Caco-2 (cell line): ENCODE measurements at regions not wholly inside any gene's neighbourhood (a gene's known extent, or its start where the extent isn't known, plus 50 kb on each side); places are given as distances from the start of the nearest gene placed in this dataset.

Source experiments
- BruUV-seq: library from RNA; stranded (reverse); fragments of 400-500 nt; replicated peaks from 2 replicates; lab custom pipeline; 2021; lab: Mats Ljungman, UMichigan
- CTCF ChIA-PET: fragments of 300-600 bp; sonication (Branson Sonifier 250); formaldehyde crosslinking; loops from one replicate; lab custom pipeline; 2022; ENCODE audit warnings: antibody characterized with exemption; lab: Charles Lee
- POLR2A ChIA-PET: fragments of 300-600 bp; sonication (Branson Sonifier 250); formaldehyde crosslinking; loops from one replicate; lab custom pipeline; 2022; ENCODE audit warnings: antibody characterized with exemption; lab: Charles Lee
- DNase-seq, 2 experiments: peaks; one replicate each; pipeline versions ENCODE4 v3.0.0 to v3.0.0-alpha.2; 2020 to 2022
- H3K27me3 ChIP-seq: replicated peaks from 2 replicates; pipeline ENCODE4 v1.6.0; 2011; ENCODE audit warnings: low read length; ENCODE audit not compliant: control insufficient read depth, insufficient read depth
- H3K36me3 ChIP-seq: 2 replicates; pipeline ENCODE4 v1.5.1; 2011; ENCODE audit warnings: low read length; ENCODE audit not compliant: control insufficient read depth, insufficient read depth
- H3K4me1 ChIP-seq: fragments of 250-450 bp; sonication (Bioruptor Pico); 2 replicates; pipeline ENCODE4 v1.5.1; 2020; ENCODE audit warnings: mild to moderate bottlenecking
- H3K4me3 ChIP-seq: 2 replicates; pipeline ENCODE4 v1.5.1; 2011; ENCODE audit warnings: low read depth, mild to moderate bottlenecking, control low read depth, low read length
- H3K9me3 ChIP-seq: fragments of 250-450 bp; sonication (Bioruptor Pico); 2 replicates; pipeline ENCODE4 v1.5.1; 2020; ENCODE audit warnings: mild to moderate bottlenecking, moderate library complexity
- H3K27ac Mint-ChIP-seq: one replicate; pipeline ENCODE4 v1.8.0; 2022; ENCODE audit warnings: mixed read lengths; ENCODE audit not compliant: unreplicated experiment
- H3K27me3 Mint-ChIP-seq: one replicate; pipeline ENCODE4 v1.8.0; 2022; ENCODE audit warnings: mixed read lengths; ENCODE audit not compliant: insufficient read depth, unreplicated experiment
- H3K36me3 Mint-ChIP-seq: one replicate; pipeline ENCODE4 v1.8.0; 2022; ENCODE audit warnings: mild to moderate bottlenecking, mixed read lengths; ENCODE audit not compliant: insufficient read depth, unreplicated experiment
- H3K4me1 Mint-ChIP-seq: one replicate; pipeline ENCODE4 v1.8.0; 2022; ENCODE audit warnings: low read depth, mixed read lengths; ENCODE audit not compliant: unreplicated experiment
- H3K4me3 Mint-ChIP-seq: one replicate; pipeline ENCODE4 v1.8.0; 2022; ENCODE audit warnings: mild to moderate bottlenecking, moderate library complexity, mixed read lengths; ENCODE audit not compliant: unreplicated experiment
- H3K9me3 Mint-ChIP-seq: one replicate; pipeline ENCODE4 v1.8.0; 2022; ENCODE audit warnings: mixed read lengths; ENCODE audit not compliant: unreplicated experiment
- CTCF ChIP-seq, 2 experiments: fragments of 200-600 bp in 1 of 2; IDR thresholded peaks; 1 replicate in 1 of 2; 2 replicates in 1 of 2; pipeline versions ENCODE4 v1.5.1 to v1.8.0; 2011 to 2022; ENCODE audit warnings: antibody characterized with exemption in 1 of 2, control low read depth in 1 of 2, inconsistent platforms in 1 of 2, low read depth in 1 of 2, low read length in 1 of 2, mild to moderate bottlenecking in 1 of 2, moderate library complexity in 1 of 2; ENCODE audit not compliant: insufficient read depth in 1 of 2, severe bottlenecking in 1 of 2, unreplicated experiment in 1 of 2
- intact Hi-C: fragments of 100-400 bp; cut with micrococcal nuclease; formaldehyde crosslinking; loops from one replicate; pipeline ENCODE4 v1.10.0; 2022; ENCODE audit not compliant: unreplicated experiment

DNA sequence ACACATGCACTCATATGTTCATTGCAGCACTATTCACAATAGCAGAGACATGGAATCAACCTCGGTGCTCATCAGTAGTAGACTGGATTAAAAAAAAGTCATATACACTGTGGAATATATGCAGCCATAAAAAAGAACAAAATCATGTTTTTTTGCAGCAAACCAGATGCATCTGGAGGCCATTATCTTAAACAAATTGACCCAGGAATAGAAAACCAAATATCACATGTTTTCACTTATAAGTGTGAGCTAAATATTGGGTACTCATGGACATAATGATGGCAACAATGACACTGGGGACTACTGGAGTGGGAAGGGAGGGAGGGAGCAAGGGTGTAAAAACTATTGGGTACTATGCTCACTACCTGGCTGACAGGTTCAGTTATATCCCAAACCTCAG is 792.6 kb downstream of the EPHA4 start:
- BruUV-seq = no TSS peak

DNA sequence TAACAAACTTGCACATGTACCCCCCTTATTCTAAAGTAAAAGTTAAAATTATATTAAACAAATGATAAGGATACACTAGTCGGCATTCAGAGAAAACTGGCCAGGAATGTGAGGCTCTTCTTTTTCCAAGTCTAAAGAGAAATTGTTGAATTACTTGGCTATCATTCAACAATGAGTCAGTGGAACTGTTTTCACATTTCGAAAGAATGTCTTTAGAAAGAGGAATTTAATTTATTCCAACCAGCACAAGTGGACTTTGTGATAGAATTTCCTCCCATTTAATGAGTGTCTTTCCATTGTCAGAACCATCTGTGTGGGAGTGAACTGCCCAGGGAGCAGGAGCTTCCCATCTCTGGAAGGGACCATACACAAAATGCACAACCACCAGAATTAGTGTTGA is 792.2 kb downstream of the EPHA4 start:
- no peak for TF ChIP-seq CTCF (IDR thresholded peaks at IDR 0.05; ENCODE audit: insufficient read depth in 1 of 2, low read depth in 1 of 2, low read length in 1 of 2, severe bottlenecking in 1 of 2, unreplicated experiment in 1 of 2)
- Mint-ChIP-seq H3K27ac (no peak overlapping the region), H3K4me1 (no peaks in the 10 kb centered on the region), H3K9me3 (no peaks in the 10 kb centered on the region), H3K4me3 (no peak overlapping the region), H3K36me3 (no peaks in the 10 kb centered on the region), H3K27me3 (peaks cover 15% of the 10 kb centered on the region)
- DNase-seq = no peak
- intact Hi-C loops = no loop called here
- BruUV-seq = no TSS peak
- H3K36me3 ChIP-seq = no peaks in the 10 kb centered on the region
- no peaks in the 10 kb centered on the region for H3K9me3 ChIP-seq
- H3K4me1 ChIP-seq = no peaks in the 10 kb centered on the region
- no peak overlapping the region for H3K4me3 ChIP-seq
- ChIA-PET CTCF (no interaction called here), POLR2A (no interaction called here)
- no peaks in the 10 kb centered on the region for H3K27me3 ChIP-seq

More for the DNA sequence above, 792.6 kb downstream of the EPHA4 start:
- H3K4me3 ChIP-seq = no peak overlapping the region
- Mint-ChIP-seq H3K36me3 (no peaks in the 10 kb centered on the region), H3K9me3 (no peaks in the 10 kb centered on the region), H3K4me3 (no peak overlapping the region), H3K27ac (no peak overlapping the region), H3K4me1 (no peaks in the 10 kb centered on the region), H3K27me3 (peaks cover 15% of the 10 kb centered on the region)
- no peaks in the 10 kb centered on the region for H3K27me3 ChIP-seq
- no peak for TF ChIP-seq CTCF (IDR thresholded peaks at IDR 0.05; ENCODE audit: insufficient read depth in 1 of 2, low read depth in 1 of 2, low read length in 1 of 2, severe bottlenecking in 1 of 2, unreplicated experiment in 1 of 2)
- H3K4me1 ChIP-seq = no peaks in the 10 kb centered on the region
- no peaks in the 10 kb centered on the region for H3K9me3 ChIP-seq
- H3K36me3 ChIP-seq = no peaks in the 10 kb centered on the region
- ChIA-PET CTCF (no interaction called here), POLR2A (no interaction called here)
- intact Hi-C loops = no loop called here
- no peak for DNase-seq

DNA sequence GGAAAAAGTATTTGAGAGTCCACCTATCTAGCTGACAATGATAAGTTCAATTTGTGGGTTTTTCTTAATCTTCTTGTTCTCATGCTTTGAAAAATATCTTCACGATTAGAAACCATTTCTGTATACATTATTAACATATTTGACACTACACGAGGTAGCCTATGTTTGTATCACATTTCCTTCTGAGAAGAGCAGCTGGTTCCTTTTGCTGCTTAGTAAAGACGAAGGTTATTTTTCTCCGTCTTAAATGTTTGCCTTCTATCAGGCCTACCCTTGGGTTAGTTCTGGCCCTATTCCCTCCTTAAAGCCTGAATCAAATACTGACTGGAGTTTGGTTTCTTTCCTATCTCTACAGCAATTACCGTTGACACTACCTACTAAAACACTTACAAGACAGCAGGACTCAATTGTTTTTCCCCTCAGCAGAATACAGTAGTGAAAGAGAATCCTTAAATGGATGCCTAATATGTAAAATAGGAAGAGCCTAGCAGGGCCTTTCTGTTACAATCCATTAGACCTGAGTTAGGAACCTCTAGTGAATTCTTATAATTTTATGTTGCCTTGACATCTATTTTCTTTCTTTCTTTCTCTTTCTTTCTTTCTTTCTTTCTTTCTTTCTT is 790.4 kb downstream of the EPHA4 start:
- H3K36me3 Mint-ChIP-seq = no peaks in the 10 kb centered on the region
- H3K9me3 Mint-ChIP-seq = no peaks in the 10 kb centered on the region
- Histone ChIP-seq H3K36me3 (no peaks in the 10 kb centered on the region), H3K9me3 (no peaks in the 10 kb centered on the region), H3K27me3 (no peaks in the 10 kb centered on the region), H3K4me1 (no peaks in the 10 kb centered on the region), H3K4me3 (no peak overlapping the region)
- H3K4me3 Mint-ChIP-seq = no peak overlapping the region
- no TSS peak for BruUV-seq
- H3K27me3 Mint-ChIP-seq = peaks cover 9% of the 10 kb centered on the region
- no peak for TF ChIP-seq CTCF (IDR thresholded peaks at IDR 0.05; ENCODE audit: insufficient read depth in 1 of 2, low read depth in 1 of 2, low read length in 1 of 2, severe bottlenecking in 1 of 2, unreplicated experiment in 1 of 2)
- H3K4me1 Mint-ChIP-seq = no peaks in the 10 kb centered on the region
- no peak overlapping the region for H3K27ac Mint-ChIP-seq
- CTCF ChIA-PET = no interaction called here
- intact Hi-C loops = no loop called here
- POLR2A ChIA-PET = no interaction called here
- DNase-seq = no peak
